B cell (primary cell): ENCODE measurements at regions not wholly inside any gene's neighbourhood (a gene's known extent, or its start where the extent isn't known, plus 50 kb on each side); places are given as distances from the start of the nearest gene placed in this dataset.

Source experiments
- ATAC-seq: fragments of 200-7000 bp; cut with Tn5 transposase; one replicate; pipeline ENCODE4 v1.10.0; 2021; ENCODE audit warnings: low read depth, mild to moderate bottlenecking, moderate number of reproducible peaks, moderate library complexity
- CTCF ChIA-PET: fragments of 350-600 bp; sonication (Branson Sonifier 250); formaldehyde crosslinking; loops from one replicate; lab custom pipeline; 2021; ENCODE audit warnings: antibody characterized with exemption, inconsistent platforms; lab: Charles Lee
- POLR2A ChIA-PET: fragments of 350-600 bp; sonication (Branson Sonifier 250); formaldehyde crosslinking; loops from one replicate; lab custom pipeline; 2021; ENCODE audit warnings: antibody characterized with exemption; lab: Charles Lee
- DNase-seq: peaks from one replicate; pipeline ENCODE4 v3.0.0; 2013
- H2AFZ ChIP-seq: 2 replicates; pipeline ENCODE4 v1.6.1; 2012; ENCODE audit warnings: mild to moderate bottlenecking, low read depth, low read length; ENCODE audit not compliant: insufficient read depth, poor library complexity, severe bottlenecking
- H3K27ac ChIP-seq, 2 donors: 1 replicate in 1 of 2; 2 replicates in 1 of 2; pipeline ENCODE4 v1.5.1; 2012 to 2013; ENCODE audit warnings: low read length in 2 of 2, mild to moderate bottlenecking in 2 of 2, moderate library complexity in 1 of 2
- H3K27me3 ChIP-seq, 4 experiments: fragments of 200-600 bp in 1 of 4; sonication (generic) in 1 of 4; replicated peaks in 1 of 4; 1 replicate in 2 of 4; 2 replicates in 2 of 4; pipeline versions ENCODE4 v1.6.1 to v1.7.0; 2013 to 2016; ENCODE audit warnings: low read length in 3 of 4, mild to moderate bottlenecking in 2 of 4, mixed read lengths in 1 of 4, moderate library complexity in 1 of 4; ENCODE audit not compliant: insufficient read depth in 4 of 4, control insufficient read depth in 3 of 4; ENCODE audit errors: control extremely low read depth in 1 of 4
- H3K36me3 ChIP-seq, 2 experiments: replicated peaks in 1 of 2; 1 replicate in 1 of 2; 2 replicates in 1 of 2; pipeline versions ENCODE4 v1.6.1 to v1.7.1; 2013; ENCODE audit warnings: low read length in 1 of 2; ENCODE audit not compliant: insufficient read depth in 2 of 2, control insufficient read depth in 1 of 2; ENCODE audit errors: control extremely low read depth in 1 of 2, extremely low read depth in 1 of 2
- H3K4me1 ChIP-seq, 2 donors: fragments of 200-600 bp in 1 of 2; sonication (generic) in 1 of 2; 1 replicate in 1 of 2; 2 replicates in 1 of 2; pipeline versions ENCODE4 v1.5.1 to v1.6.1; 2013 to 2017; ENCODE audit warnings: low read length in 2 of 2; ENCODE audit not compliant: control insufficient read depth in 2 of 2, insufficient read depth in 2 of 2
- H3K4me2 ChIP-seq: replicated peaks from 2 replicates; pipeline ENCODE3; 2012; ENCODE audit warnings: mild to moderate bottlenecking, low read depth, low read length; ENCODE audit not compliant: poor library complexity, severe bottlenecking
- H3K4me3 ChIP-seq, 5 experiments: fragments of 200-600 bp in 1 of 5; sonication (generic) in 1 of 5; 1 replicate in 3 of 5; 2 replicates in 2 of 5; pipeline versions ENCODE4 v1.5.1 to v1.7.0; 2011 to 2016; ENCODE audit warnings: low read length in 4 of 5, mild to moderate bottlenecking in 4 of 5, low read depth in 2 of 5, control low read depth in 1 of 5, moderate library complexity in 1 of 5; ENCODE audit not compliant: insufficient read depth in 1 of 5; ENCODE audit errors: control extremely low read depth in 1 of 5, extremely low read depth in 1 of 5
- H3K79me2 ChIP-seq: fragments of 200-600 bp; sonication (generic); one replicate; pipeline ENCODE4 v1.6.0; 2016; ENCODE audit warnings: low read length; ENCODE audit not compliant: control insufficient read depth, insufficient read depth
- H3K9ac ChIP-seq: fragments of 200-600 bp; sonication (generic); 2 replicates; pipeline ENCODE4 v1.6.1; 2017; ENCODE audit warnings: mild to moderate bottlenecking, low read length, moderate library complexity
- H3K9me3 ChIP-seq, 3 donors: one replicate each; pipeline versions ENCODE4 v1.6.1 to v1.7.1; 2013; ENCODE audit warnings: low read length in 2 of 3; ENCODE audit not compliant: control insufficient read depth in 2 of 3, insufficient read depth in 1 of 3; ENCODE audit errors: control extremely low read depth in 1 of 3
- H4K20me1 ChIP-seq: 2 replicates; pipeline ENCODE4 v1.6.0; 2012; ENCODE audit warnings: mild to moderate bottlenecking, low read length; ENCODE audit not compliant: insufficient read depth, control insufficient read depth, poor library complexity, severe bottlenecking
- H3K27ac Mint-ChIP-seq: one replicate; pipeline ENCODE4 v1.8.0; 2021; ENCODE audit warnings: mixed read lengths
- H3K27me3 Mint-ChIP-seq: one replicate; pipeline ENCODE4 v1.8.0; 2021; ENCODE audit warnings: mixed read lengths
- H3K4me1 Mint-ChIP-seq: one replicate; pipeline ENCODE4 v1.8.0; 2021; ENCODE audit warnings: mixed read lengths
- H3K4me3 Mint-ChIP-seq: one replicate; pipeline ENCODE4 v1.8.0; 2021; ENCODE audit warnings: mixed read lengths
- H3K9me3 Mint-ChIP-seq: one replicate; pipeline ENCODE4 v1.8.0; 2022; ENCODE audit warnings: mixed read lengths; ENCODE audit not compliant: insufficient read depth
- EZH2 ChIP-seq: IDR thresholded peaks from 2 replicates; pipeline ENCODE4 v1.6.1; 2012; ENCODE audit warnings: borderline replicate concordance, low read depth, mild to moderate bottlenecking, moderate library complexity, low read length; ENCODE audit not compliant: insufficient read depth, poor library complexity, severe bottlenecking
- WGBS: methylation state at CpG from one replicate; pipeline ENCODE4 v1.1.5; 2013; ENCODE audit warnings: missing lambda C conversion rate; ENCODE audit not compliant: insufficient coverage; 5-methylcytosine and 5-hydroxymethylcytosine counted together
- intact Hi-C: fragments of 100-400 bp; cut with micrococcal nuclease; formaldehyde crosslinking; loops from one replicate; pipeline ENCODE4 v1.10.0; 2022
- TF ChIP-seq, protein P1 (sequence below): fragments of 200-600 bp; IDR thresholded peaks from one replicate; pipeline ENCODE4 v1.8.0; 2022; ENCODE audit warnings: antibody characterized with exemption, mild to moderate bottlenecking

DNA sequence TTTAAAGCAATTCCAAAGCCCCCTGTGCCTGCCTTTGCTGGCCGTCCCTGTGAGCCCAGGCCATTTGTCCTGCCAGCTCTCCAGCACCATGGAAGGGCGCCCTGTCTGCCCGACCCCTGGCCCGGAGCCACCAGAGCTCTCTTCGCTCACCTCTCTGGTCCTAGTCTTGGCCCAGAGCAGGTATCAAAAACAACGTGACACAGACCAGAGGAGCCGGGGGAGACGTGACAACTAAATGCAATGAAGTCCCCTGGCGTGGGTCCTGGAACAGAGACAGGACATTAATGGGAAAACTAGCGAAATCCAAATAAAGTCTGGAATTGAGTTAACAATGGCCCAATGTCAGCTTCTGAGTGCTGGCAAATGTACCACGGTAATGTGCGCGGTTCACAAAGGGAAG is 83.2 kb upstream of the DIO3 start:
- Mint-ChIP-seq H3K9me3 (peaks cover 4% of the 10 kb centered on the region), H3K27me3 (peaks cover 7% of the 10 kb centered on the region)

DNA sequence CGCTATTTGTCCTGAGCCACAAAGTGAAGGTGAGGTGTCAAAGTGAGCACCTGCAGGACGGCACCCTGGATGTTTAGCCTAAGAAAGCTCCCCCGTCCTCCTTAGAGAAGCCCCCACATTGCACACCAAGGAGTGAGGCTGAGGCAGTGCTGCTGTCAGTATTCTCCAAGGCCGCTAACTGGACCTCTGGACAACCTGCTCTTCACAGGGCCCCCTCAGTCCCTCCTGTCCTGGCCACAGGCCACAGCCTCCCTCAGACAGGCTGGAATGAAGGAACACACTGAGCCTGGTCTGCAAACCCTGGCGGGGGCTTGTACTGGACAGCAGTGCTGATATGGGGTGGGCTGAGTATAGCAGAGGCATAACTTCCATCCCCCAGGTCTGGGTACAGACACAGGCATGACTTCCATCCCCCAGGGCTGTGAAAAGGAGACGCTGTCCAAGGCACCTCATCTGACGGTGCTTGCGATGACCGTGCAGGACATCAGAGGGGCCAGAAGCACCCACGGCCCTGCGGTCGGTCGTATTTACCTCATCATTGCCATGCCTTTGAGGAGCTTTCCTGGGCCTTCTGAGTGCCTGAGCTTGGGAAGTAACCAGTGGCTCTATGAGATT is 82.4 kb upstream of the DIO3 start:
- Histone ChIP-seq H3K27ac (no peak overlapping the region), H3K27me3 (peaks cover 0 to 6% (median 1%) of the 10 kb centered on the region in 4 experiments), H4K20me1 (no peaks in the 10 kb centered on the region), H3K4me2 (no peak overlapping the region), H3K4me3 (no peak overlapping the region), H3K9me3 (peaks cover 0 to 22% (median 2%) of the 10 kb centered on the region in 3 donors), H3K79me2 (no peaks in the 10 kb centered on the region), H3K36me3 (no peaks in the 10 kb centered on the region), H3K4me1 (no peaks in the 10 kb centered on the region), H3K9ac (no peak overlapping the region), H2AFZ (no peak overlapping the region)
- ChIA-PET POLR2A (no interaction called here), CTCF (no interaction called here)
- DNase-seq (no peak), ATAC-seq (no peak)
- no peak overlapping the region for H3K4me3 Mint-ChIP-seq
- TF ChIP-seq, protein P1, sequence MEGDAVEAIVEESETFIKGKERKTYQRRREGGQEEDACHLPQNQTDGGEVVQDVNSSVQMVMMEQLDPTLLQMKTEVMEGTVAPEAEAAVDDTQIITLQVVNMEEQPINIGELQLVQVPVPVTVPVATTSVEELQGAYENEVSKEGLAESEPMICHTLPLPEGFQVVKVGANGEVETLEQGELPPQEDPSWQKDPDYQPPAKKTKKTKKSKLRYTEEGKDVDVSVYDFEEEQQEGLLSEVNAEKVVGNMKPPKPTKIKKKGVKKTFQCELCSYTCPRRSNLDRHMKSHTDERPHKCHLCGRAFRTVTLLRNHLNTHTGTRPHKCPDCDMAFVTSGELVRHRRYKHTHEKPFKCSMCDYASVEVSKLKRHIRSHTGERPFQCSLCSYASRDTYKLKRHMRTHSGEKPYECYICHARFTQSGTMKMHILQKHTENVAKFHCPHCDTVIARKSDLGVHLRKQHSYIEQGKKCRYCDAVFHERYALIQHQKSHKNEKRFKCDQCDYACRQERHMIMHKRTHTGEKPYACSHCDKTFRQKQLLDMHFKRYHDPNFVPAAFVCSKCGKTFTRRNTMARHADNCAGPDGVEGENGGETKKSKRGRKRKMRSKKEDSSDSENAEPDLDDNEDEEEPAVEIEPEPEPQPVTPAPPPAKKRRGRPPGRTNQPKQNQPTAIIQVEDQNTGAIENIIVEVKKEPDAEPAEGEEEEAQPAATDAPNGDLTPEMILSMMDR: no peak
- no peak for TF ChIP-seq EZH2
- peaks cover 9% of the 10 kb centered on the region for H3K9me3 Mint-ChIP-seq
- 94% methylated on average over 10 of the region's 13 CpGs for WGBS
- H3K27ac Mint-ChIP-seq: no peak overlapping the region
- H3K27me3 Mint-ChIP-seq: peaks cover 7% of the 10 kb centered on the region
- H3K4me1 Mint-ChIP-seq: no peaks in the 10 kb centered on the region
- intact Hi-C loops: no loop called here

More for the DNA sequence above, 83.2 kb upstream of the DIO3 start:
- intact Hi-C loops: no loop called here
- Histone ChIP-seq H3K9ac (no peak overlapping the region), H4K20me1 (no peaks in the 10 kb centered on the region), H3K36me3 (no peaks in the 10 kb centered on the region), H3K27me3 (peaks cover 0 to 6% (median 1%) of the 10 kb centered on the region in 4 experiments), H3K4me1 (no peaks in the 10 kb centered on the region), H3K27ac (no peak overlapping the region), H3K4me2 (no peak overlapping the region), H3K79me2 (no peaks in the 10 kb centered on the region), H2AFZ (no peak overlapping the region), H3K9me3 (peaks cover 0 to 26% (median 0%) of the 10 kb centered on the region in 3 donors), H3K4me3 (no peak overlapping the region)
- DNase-seq (no peak), ATAC-seq (no peak)
- no peaks in the 10 kb centered on the region for H3K4me1 Mint-ChIP-seq
- no peak overlapping the region for H3K4me3 Mint-ChIP-seq
- POLR2A ChIA-PET: no interaction called here
- 89% methylated on average over 13 of the region's 13 CpGs for WGBS
- no peak overlapping the region for H3K27ac Mint-ChIP-seq
- TF ChIP-seq EZH2: no peak
- TF ChIP-seq, protein P1: no peak
- CTCF ChIA-PET: no interaction called here
